Ovary (tissue), 7 donors: ENCODE measurements at regions not wholly inside any gene's neighbourhood (a gene's known extent, or its start where the extent isn't known, plus 50 kb on each side); places are given as distances from the start of the nearest gene placed in this dataset.

Experiments used
- DNase-seq, 5 donors: peaks; one replicate each; pipeline ENCODE4 v3.0.0-alpha.2; 2019 to 2020
- H3K27ac ChIP-seq, 2 donors: fragments of 200-600 bp; one replicate each; pipeline versions ENCODE4 v1.5.1 to v1.8.0; 2019 to 2022
- H3K27me3 ChIP-seq: fragments of 200-600 bp; one replicate; pipeline ENCODE4 v1.8.0; 2022
- H3K36me3 ChIP-seq: fragments of 200-600 bp; sonication (generic); one replicate; pipeline ENCODE4 v1.5.1; 2019
- H3K4me1 ChIP-seq: one replicate; pipeline ENCODE4 v1.8.1; 2013; ENCODE audit warnings: mild to moderate bottlenecking, moderate library complexity; ENCODE audit not compliant: insufficient read depth
- H3K4me3 ChIP-seq: fragments of 200-600 bp; sonication (generic); one replicate; pipeline ENCODE4 v1.5.1; 2017
- H3K9me3 ChIP-seq, 2 donors: fragments of 200-600 bp in 1 of 2; sonication (generic) in 1 of 2; one replicate each; pipeline versions ENCODE4 v1.5.1 to v1.8.1; 2013 to 2019; ENCODE audit warnings: mild to moderate bottlenecking in 1 of 2, moderate library complexity in 1 of 2
- EP300 ChIP-seq: sonication (generic); formaldehyde crosslinking; IDR thresholded peaks from one replicate; pipeline ENCODE4 v1.6.1; 2017; ENCODE audit warnings: antibody characterized with exemption
- POLR2A ChIP-seq: fragments of 450-650 bp; IDR thresholded peaks from one replicate; pipeline ENCODE4 v1.6.1; 2017; ENCODE audit warnings: antibody characterized with exemption, mild to moderate bottlenecking, moderate library complexity
- WGBS, 3 donors: extraction: QIAGEN DNeasy Blood & Tissue Kit in 1 of 3; methylation state at CpG; one replicate each; pipeline versions ENCODE4 v1.1.5 to v1.1.7; 2013 to 2017; 5-methylcytosine and 5-hydroxymethylcytosine counted together
- intact Hi-C, 4 donors: fragments of 100-400 bp; cut with DNase I; formaldehyde crosslinking; loops; one replicate each; pipeline versions ENCODE4 v1.11.0 to v1.15.1; 2022 to 2023
- TF ChIP-seq, protein P1 (sequence below), 3 donors: fragments of 450-650 bp in 2 of 3; fragments of 200-600 bp in 1 of 3; IDR thresholded peaks; one replicate each; pipeline versions ENCODE4 v1.5.1 to v1.8.0; 2016 to 2022; ENCODE audit warnings: antibody characterized with exemption in 3 of 3, mild to moderate bottlenecking in 1 of 3
- donor health status: DM: no; HTN: no; CAD: no; lungs with moderate emphysema.
- donor health status: DM: no; HTN: no; CAD: no.
- donor health status: Bipolar disorder and iron deficiency.
- donor health status: DM: no; HTN: no; CAD: no.
- donor health status: DM: yes; HTN: yes; CAD: no.

DNA sequence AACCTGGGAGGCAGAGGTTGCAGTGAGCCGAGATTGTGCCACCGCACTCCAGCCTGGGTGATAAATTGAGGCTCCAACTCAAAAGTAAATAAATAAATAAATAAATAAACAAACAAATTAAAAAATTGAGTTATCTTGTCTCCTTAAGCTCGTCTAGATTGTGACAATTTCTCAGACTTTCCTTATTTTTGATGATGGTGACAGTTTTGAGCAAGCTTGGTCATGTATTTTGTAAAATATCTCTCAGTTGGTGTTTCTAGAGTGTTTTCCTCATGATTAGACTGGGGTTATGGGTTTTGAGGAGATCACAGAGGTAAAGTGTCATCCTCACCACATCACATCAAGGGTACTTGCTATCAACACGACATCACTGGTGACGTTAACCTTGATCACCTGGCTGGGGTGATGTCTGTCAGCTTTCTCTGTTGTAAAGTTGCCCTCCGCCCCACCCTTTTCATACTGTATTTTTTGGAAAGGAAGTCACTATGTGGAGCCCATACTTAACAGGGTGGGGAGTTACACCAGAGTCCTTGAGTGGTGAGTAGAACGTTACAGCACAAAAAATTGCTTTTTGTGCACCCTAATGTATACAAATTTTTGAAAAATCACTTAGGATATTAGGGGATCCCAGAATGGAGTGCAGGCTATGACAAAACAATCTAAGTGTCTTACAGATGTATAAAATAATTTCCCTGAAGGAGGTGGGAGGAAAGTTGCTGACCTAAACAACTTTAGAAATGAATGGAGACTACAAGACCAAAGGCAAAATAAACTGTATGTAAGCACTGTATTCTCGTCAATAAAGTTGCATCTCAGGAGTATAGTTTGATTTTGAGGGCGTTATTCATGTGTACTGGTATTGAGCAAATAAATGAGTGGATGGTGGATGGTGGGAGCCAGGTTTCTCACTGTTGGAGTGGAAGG, 116.4 kb upstream of the SGK1 start:
- H3K4me1 ChIP-seq = peaks cover 2% of the 10 kb centered on the region
- WGBS, 3 donors = 93 to 95% (median 95%) methylated on average over 9 of the region's 9 CpGs
- no peak for DNase-seq
- no peak overlapping the region for H3K4me3 ChIP-seq
- no peaks in the 10 kb centered on the region for H3K27me3 ChIP-seq
- TF ChIP-seq POLR2A (no peak), EP300 (no peak)
- TF ChIP-seq, protein P1, sequence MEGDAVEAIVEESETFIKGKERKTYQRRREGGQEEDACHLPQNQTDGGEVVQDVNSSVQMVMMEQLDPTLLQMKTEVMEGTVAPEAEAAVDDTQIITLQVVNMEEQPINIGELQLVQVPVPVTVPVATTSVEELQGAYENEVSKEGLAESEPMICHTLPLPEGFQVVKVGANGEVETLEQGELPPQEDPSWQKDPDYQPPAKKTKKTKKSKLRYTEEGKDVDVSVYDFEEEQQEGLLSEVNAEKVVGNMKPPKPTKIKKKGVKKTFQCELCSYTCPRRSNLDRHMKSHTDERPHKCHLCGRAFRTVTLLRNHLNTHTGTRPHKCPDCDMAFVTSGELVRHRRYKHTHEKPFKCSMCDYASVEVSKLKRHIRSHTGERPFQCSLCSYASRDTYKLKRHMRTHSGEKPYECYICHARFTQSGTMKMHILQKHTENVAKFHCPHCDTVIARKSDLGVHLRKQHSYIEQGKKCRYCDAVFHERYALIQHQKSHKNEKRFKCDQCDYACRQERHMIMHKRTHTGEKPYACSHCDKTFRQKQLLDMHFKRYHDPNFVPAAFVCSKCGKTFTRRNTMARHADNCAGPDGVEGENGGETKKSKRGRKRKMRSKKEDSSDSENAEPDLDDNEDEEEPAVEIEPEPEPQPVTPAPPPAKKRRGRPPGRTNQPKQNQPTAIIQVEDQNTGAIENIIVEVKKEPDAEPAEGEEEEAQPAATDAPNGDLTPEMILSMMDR (IDR thresholded peaks at IDR 0.05) = no peak
- no peaks in the 10 kb centered on the region for H3K36me3 ChIP-seq
- intact Hi-C loops = no loop called here
- no peak overlapping the region for H3K27ac ChIP-seq
- H3K9me3 ChIP-seq = no peaks in the 10 kb centered on the region

DNA sequence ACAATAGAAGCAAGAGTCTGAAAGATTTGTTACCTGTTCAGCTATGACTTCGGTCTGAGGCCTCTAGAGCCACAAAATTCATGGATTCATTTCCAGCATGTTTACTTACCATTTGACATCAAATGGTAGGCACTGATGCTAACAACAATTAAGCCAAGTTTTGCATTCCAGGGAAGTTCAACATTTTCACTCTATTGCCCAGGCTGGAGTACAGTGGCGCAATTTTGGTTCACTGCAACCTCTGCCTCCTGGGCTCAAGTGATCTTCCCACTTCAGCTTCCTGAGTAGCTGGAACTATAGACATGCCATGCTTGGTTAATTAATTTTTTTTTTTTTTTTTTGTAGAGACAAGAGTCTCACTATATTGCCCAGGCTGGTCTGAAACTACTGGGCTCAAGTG, 114.1 kb upstream of the SGK1 start:
- H3K4me3 ChIP-seq = no peak overlapping the region
- H3K36me3 ChIP-seq = no peaks in the 10 kb centered on the region
- H3K27ac ChIP-seq = no peak overlapping the region
- no peak for DNase-seq
- no peaks in the 10 kb centered on the region for H3K9me3 ChIP-seq
- WGBS, 3 donors = 50 to 71% (median 67%) methylated on average over 2 of the region's 2 CpGs
- no peak for TF ChIP-seq POLR2A
- no peak for TF ChIP-seq EP300
- TF ChIP-seq, protein P1 (IDR thresholded peaks at IDR 0.05) = no peak
- H3K4me1 ChIP-seq = peaks cover 2% of the 10 kb centered on the region
- H3K27me3 ChIP-seq = no peaks in the 10 kb centered on the region
- intact Hi-C loops = no loop called here

DNA sequence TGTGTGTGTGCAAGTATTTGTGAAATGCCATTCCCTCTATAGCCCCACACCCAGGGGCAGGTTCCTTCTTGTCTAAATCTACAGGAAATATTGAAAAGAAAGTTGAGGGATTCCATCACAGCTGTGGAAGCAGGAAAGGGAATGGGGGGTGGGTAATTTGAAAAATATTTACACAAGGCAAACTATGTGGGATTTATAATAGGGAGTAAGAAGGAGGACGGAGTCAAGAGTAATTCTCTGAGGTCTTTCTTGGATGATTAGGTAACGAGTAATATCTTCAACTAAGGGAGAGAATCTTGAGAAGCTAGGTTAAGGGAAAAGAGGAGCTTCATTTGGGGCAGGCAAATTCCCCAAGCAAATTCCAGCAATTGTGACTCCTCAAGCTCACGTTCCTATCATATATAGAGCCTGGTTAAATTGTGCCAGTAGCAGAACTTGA, 113.5 kb upstream of the SGK1 start:
- Histone ChIP-seq H3K27ac (no peak overlapping the region), H3K4me3 (no peak overlapping the region), H3K4me1 (peaks cover under 1% of the 10 kb centered on the region), H3K9me3 (no peaks in the 10 kb centered on the region), H3K36me3 (no peaks in the 10 kb centered on the region), H3K27me3 (no peaks in the 10 kb centered on the region)
- TF ChIP-seq EP300 (no peak), POLR2A (no peak)
- TF ChIP-seq, protein P1 (IDR thresholded peaks at IDR 0.05) = no peak
- DNase-seq = no peak
- intact Hi-C loops = no loop called here
- WGBS, 3 donors = 74 to 80% (median 74%) methylated on average over 3 of the region's 3 CpGs

DNA sequence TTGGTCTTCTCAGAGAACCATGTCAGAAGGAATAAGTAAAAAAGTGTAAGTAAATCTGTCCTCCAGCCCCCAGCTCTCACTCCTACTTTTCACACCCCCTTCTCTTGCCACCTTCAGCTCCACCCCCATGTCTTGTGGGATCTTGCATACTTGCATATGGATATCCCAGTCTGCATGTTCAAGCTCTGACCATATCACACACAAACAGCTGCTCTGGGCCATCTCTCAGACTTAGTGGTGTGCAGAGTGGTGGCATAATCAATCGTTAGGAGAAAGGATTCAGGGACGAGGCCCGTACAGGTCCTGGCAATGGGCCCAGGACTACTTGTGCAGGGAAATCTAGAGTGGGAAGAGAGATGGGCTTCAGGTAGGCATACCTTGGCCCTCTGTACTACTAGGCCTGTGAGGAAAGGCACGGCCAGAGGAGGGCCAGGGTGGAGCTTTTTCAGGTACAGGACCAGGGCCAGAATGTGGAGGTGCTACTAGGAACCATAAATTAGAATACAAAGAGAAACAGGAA, 112.0 kb upstream of the SGK1 start:
- Histone ChIP-seq H3K4me3 (no peak overlapping the region), H3K4me1 (no peaks in the 10 kb centered on the region), H3K27me3 (no peaks in the 10 kb centered on the region), H3K36me3 (no peaks in the 10 kb centered on the region), H3K9me3 (no peaks in the 10 kb centered on the region), H3K27ac (no peak overlapping the region)
- intact Hi-C loops = no loop called here
- WGBS, 3 donors = 79 to 80% (median 79%) methylated on average over 4 of the region's 4 CpGs
- no peak for DNase-seq
- TF ChIP-seq, protein P1 (IDR thresholded peaks at IDR 0.05) = no peak
- TF ChIP-seq POLR2A (no peak), EP300 (no peak)
